Cardiac muscle cell (in vitro differentiated cells and primary cell): ENCODE measurements at regions not wholly inside any gene's neighbourhood (a gene's known extent, or its start where the extent isn't known, plus 50 kb on each side); places are given as distances from the start of the nearest gene placed in this dataset.

Experiments used
- DNase-seq, 2 donors: peaks; one replicate each; pipeline versions ENCODE4 v3.0.0 to v3.0.0-alpha.2; 2010 to 2017; ENCODE audit warnings: low read depth in 1 of 2, low spot score in 1 of 2
- H3K27ac ChIP-seq: fragments of 200-600 bp; sonication (generic); 2 replicates; pipeline ENCODE4 v1.5.1; 2016
- H3K27me3 ChIP-seq: fragments of 200-600 bp; sonication (generic); 2 replicates; pipeline ENCODE4 v1.6.0; 2016; ENCODE audit warnings: control low read depth
- H3K36me3 ChIP-seq: fragments of 200-600 bp; sonication (generic); 2 replicates; pipeline ENCODE4 v1.5.1; 2016; ENCODE audit warnings: control low read depth
- H3K4me1 ChIP-seq: fragments of 200-600 bp; sonication (generic); 2 replicates; pipeline ENCODE4 v1.8.1; 2017; ENCODE audit warnings: low read depth, mild to moderate bottlenecking, mixed run types
- H3K4me3 ChIP-seq: fragments of 200-600 bp; sonication (generic); 2 replicates; pipeline ENCODE4 v1.5.1; 2016; ENCODE audit warnings: mild to moderate bottlenecking
- H3K9me3 ChIP-seq: fragments of 200-600 bp; sonication (generic); 2 replicates; pipeline ENCODE4 v1.5.1; 2017; ENCODE audit warnings: low read depth, mild to moderate bottlenecking, control low read depth
- TF ChIP-seq, protein P1 (sequence below): IDR thresholded peaks from 2 replicates; pipeline ENCODE4 v1.5.1; 2012; ENCODE audit warnings: low read depth, mild to moderate bottlenecking, low read length

- Histone ChIP-seq H3K4me3 (no peak overlapping the region), H3K27ac (no peak overlapping the region), H3K4me1 (no peaks in the 10 kb centered on the region), H3K27me3 (no peaks in the 10 kb centered on the region), H3K36me3 (no peaks in the 10 kb centered on the region), H3K9me3 (no peaks in the 10 kb centered on the region)
- TF ChIP-seq, protein P1, sequence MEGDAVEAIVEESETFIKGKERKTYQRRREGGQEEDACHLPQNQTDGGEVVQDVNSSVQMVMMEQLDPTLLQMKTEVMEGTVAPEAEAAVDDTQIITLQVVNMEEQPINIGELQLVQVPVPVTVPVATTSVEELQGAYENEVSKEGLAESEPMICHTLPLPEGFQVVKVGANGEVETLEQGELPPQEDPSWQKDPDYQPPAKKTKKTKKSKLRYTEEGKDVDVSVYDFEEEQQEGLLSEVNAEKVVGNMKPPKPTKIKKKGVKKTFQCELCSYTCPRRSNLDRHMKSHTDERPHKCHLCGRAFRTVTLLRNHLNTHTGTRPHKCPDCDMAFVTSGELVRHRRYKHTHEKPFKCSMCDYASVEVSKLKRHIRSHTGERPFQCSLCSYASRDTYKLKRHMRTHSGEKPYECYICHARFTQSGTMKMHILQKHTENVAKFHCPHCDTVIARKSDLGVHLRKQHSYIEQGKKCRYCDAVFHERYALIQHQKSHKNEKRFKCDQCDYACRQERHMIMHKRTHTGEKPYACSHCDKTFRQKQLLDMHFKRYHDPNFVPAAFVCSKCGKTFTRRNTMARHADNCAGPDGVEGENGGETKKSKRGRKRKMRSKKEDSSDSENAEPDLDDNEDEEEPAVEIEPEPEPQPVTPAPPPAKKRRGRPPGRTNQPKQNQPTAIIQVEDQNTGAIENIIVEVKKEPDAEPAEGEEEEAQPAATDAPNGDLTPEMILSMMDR, result no peak
- DNase-seq, result no peak
These were observed 469.2 kb downstream of the COG6 start for GRCh38 chr13:40124633-40125015.

DNA sequence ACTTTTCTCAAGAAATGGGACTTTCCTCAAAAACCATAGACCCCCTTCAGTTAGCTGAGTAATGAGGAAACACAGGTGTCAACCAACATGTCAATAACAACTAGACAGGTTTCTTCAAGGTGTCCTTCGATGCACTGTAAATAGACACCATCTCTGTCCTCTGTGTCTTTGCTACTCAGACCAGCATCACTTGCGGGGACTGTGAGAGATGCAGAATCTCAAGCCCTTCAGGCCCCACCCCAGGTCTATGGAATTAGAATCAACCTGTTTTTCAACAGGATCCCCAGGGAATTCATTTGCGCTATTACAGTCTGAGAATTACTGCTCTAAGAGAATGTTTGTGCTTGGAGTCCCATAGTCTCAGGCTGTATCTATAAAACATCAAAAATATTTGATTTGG, 469.9 kb downstream of the COG6 start:
- Histone ChIP-seq H3K36me3 (no peaks in the 10 kb centered on the region), H3K4me1 (no peaks in the 10 kb centered on the region), H3K4me3 (no peak overlapping the region), H3K9me3 (no peaks in the 10 kb centered on the region), H3K27me3 (no peaks in the 10 kb centered on the region), H3K27ac (no peak overlapping the region)
- TF ChIP-seq, protein P1, result no peak
- no peak for DNase-seq

- no peak for DNase-seq
- TF ChIP-seq, protein P1, result no peak
- H3K4me3 ChIP-seq, result no peak overlapping the region
- H3K4me1 ChIP-seq, result no peaks in the 10 kb centered on the region
- H3K27me3 ChIP-seq, result no peaks in the 10 kb centered on the region
- H3K27ac ChIP-seq, result no peak overlapping the region
- no peaks in the 10 kb centered on the region for H3K9me3 ChIP-seq
- no peaks in the 10 kb centered on the region for H3K36me3 ChIP-seq
These were observed 471.0 kb downstream of the COG6 start for GRCh38 chr13:40126306-40127085.

- Histone ChIP-seq H3K4me1 (no peaks in the 10 kb centered on the region), H3K36me3 (no peaks in the 10 kb centered on the region), H3K4me3 (no peak overlapping the region), H3K27me3 (no peaks in the 10 kb centered on the region), H3K9me3 (no peaks in the 10 kb centered on the region), H3K27ac (no peak overlapping the region)
- TF ChIP-seq, protein P1, result no peak
- no peak for DNase-seq
These were observed 472.0 kb downstream of the COG6 start for GRCh38 chr13:40127476-40127875.

GRCh38 chr13:40127925-40128324, 472.5 kb downstream of the COG6 start:
- H3K27ac ChIP-seq, result no peak overlapping the region
- no peak overlapping the region for H3K4me3 ChIP-seq
- DNase-seq, result no peak
- H3K27me3 ChIP-seq, result no peaks in the 10 kb centered on the region
- no peaks in the 10 kb centered on the region for H3K9me3 ChIP-seq
- H3K36me3 ChIP-seq, result no peaks in the 10 kb centered on the region
- TF ChIP-seq, protein P1, result no peak
- no peaks in the 10 kb centered on the region for H3K4me1 ChIP-seq

DNA sequence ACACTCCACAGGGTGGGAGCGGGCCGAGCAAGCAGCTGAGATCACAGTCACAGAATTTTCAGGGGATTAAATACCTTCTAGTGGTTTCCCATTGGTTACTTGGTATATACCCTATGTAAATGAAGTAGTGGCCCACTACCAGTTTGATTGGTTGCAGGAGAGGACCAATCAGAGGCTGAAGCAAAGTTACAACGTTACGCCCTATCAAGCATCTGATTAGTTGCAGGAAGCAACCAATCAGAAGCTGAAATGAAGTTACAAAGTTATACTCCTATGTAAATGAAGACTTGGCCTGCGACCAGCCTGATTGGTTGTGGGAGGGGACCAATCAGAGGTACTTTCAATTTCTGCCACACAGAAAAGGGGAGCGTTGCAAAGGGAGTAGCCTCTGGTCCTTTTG, 474.0 kb downstream of the COG6 start:
- H3K4me1 ChIP-seq, result no peaks in the 10 kb centered on the region
- no peaks in the 10 kb centered on the region for H3K27me3 ChIP-seq
- no peak for DNase-seq
- H3K27ac ChIP-seq, result no peak overlapping the region
- TF ChIP-seq, protein P1, result no peak
- no peak overlapping the region for H3K4me3 ChIP-seq
- H3K9me3 ChIP-seq, result no peaks in the 10 kb centered on the region
- no peaks in the 10 kb centered on the region for H3K36me3 ChIP-seq
